HG03378 (cell line): ENCODE measurements at regions not wholly inside any gene's neighbourhood (a gene's known extent, or its start where the extent isn't known, plus 50 kb on each side); places are given as distances from the start of the nearest gene placed in this dataset.
A peak's percentile ranks its signal among the peaks of the same experiment; 100 is the strongest.
"Not testable (repeated sequence)": the region's sequence is repeated elsewhere in the genome, so short reads cannot be mapped to it uniquely, and the experiment has no call there.

ENCODE experiments used
- ATAC-seq: cut with Tn5 transposase; IDR thresholded peaks from one replicate; pipeline ENCODE4 v1.9.1; 2021; ENCODE audit warnings: mild to moderate bottlenecking, moderate library complexity; ENCODE audit not compliant: unreplicated experiment

- no peak for ATAC-seq
These were observed 1782.4 kb upstream of the PCDH10 start for GRCh38 chr4:131366714-131367113.

GRCh38 chr4:131367441-131367840 is 1781.7 kb upstream of the PCDH10 start:
- ATAC-seq: no peak

GRCh38 chr4:131370846-131371245 is 1778.2 kb upstream of the PCDH10 start:
- ATAC-seq: no peak

GRCh38 chr4:131381055-131381454 is 1768.0 kb upstream of the PCDH10 start:
- no peak for ATAC-seq

GRCh38 chr4:131382839-131383238 is 1766.3 kb upstream of the PCDH10 start:
- no peak for ATAC-seq

DNA sequence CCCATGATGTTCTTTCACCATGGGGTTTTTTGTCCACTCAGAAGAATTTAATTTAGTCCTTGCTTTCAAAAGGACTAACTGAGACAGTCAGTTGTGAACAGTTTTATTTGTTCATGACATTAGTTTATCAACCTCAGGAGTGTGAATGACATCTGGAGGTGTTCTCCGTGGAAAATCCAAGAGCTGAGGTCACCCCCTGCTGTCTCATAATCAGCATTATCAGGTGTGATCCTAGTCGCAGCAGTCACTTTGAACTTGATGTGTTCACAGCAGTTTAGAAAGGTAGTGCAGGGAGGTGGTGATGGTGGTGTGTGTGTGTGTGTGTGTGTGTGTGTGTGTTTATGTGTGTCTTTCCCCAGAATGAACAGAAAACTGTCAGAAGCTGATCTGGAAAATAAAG is 1760.8 kb upstream of the PCDH10 start:
- ATAC-seq: no peak

- no peak for ATAC-seq
These were observed 1741.0 kb upstream of the PCDH10 start for GRCh38 chr4:131408102-131408501.

DNA sequence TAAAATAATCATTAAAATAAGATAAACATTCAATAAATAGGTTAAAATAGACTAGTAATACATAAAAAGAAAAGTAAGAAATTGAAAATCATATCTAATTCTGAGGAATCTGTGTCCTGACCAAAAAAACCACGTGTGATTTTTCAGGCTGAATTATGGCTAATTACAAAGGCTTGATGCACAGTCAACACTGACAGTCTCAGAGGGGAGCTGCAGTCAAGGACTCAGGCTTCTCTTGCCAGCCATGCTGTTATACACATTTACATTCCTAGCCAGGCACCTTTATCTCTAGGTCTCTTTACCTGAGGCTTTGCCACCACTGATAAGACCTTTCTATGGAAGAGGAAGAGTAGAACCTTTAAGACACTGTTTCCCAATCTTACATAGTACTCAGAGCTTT is 1737.7 kb upstream of the PCDH10 start:
- no peak for ATAC-seq

GRCh38 chr4:131419147-131419546 is 1729.9 kb upstream of the PCDH10 start:
- no peak for ATAC-seq

DNA sequence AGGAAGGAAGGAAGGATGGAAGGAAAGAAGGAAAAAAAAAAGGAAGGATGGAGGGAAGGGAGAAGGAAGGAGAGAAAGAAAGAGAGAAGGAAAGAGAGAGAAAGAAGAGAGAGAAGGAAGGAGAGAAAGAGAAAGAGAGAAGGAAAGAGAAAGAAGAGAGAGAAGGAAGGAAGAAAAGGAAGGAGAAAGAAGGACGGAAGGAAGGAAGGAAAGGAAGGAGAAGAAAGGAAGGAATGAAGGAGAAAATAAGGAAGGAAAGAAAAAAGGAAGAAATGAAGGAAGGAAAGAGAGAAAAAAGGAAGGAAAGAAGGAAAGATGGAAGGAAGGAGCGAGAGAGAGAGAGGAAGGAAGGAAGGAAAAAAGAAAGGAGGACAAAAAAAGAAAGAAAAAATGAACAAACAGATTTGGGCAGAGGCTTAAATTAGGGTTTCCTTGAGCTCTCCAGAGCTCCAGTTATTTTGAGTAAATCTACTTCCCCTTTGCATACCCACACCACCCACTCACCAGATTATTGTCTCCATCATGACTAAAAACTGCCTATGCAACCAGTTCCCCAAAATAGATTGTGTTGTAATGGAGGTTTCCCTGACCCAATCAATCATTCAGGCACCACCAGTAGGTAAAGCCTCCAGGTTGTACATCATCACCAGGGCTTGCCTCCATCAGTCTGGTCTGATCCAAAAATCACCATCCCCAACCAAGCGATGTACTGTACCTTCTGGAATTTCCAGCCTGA is 1722.9 kb upstream of the PCDH10 start:
- ATAC-seq: peak; percentile 93

DNA sequence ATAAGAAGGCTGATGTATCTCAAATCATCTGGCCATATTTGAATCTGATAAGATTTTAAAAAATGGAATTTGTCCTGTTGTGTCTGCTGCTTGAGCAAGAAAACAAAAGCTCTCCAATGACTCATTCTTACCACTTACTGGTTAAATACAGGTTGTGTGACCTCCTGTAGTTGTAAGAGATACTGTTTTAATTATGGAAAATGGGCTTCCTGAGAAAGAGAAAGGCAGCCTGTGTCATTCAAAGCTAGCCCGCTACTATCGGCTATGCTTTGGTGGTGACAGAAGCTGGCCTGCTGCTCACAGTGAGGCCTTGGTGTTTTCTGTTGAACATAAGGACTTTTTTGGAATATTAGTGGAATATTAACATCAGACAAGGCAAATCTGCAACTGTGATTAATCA is 1722.1 kb upstream of the PCDH10 start:
- ATAC-seq: no peak

GRCh38 chr4:131430302-131430701 is 1718.8 kb upstream of the PCDH10 start:
- ATAC-seq: no peak

DNA sequence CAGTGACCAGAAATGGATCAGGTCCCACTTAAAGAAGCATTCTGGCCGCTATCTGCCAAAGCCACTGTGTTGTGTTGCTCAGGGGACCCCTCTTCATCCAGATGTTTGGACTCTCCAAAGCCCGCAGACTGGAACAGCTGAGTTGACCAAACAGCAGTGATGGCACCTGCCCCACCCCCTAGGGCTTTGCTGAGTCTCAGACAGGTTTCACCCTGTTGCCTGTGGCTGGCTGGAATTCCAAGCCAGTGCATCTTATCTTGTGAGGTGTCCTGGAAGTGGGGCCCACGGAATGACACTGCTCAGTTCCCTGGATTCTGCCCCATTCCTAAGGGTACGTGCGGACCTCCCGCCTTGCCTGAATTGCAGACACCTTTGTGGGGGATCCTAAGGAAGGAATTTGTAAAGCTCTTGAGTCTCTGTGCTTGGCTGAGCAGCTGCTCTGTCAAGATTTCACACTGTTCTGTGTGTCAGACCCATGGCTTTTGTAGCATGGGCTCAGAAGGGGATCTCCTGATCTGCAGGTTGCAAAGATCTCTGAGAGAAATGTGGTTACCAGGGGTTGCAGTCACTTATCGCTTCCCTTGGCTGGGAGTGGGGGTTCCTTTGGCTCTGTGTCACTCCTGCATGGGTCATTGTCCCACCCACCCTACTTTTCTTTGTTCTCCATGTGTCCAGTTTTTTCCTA is 1707.9 kb upstream of the PCDH10 start:
- no peak for ATAC-seq

DNA sequence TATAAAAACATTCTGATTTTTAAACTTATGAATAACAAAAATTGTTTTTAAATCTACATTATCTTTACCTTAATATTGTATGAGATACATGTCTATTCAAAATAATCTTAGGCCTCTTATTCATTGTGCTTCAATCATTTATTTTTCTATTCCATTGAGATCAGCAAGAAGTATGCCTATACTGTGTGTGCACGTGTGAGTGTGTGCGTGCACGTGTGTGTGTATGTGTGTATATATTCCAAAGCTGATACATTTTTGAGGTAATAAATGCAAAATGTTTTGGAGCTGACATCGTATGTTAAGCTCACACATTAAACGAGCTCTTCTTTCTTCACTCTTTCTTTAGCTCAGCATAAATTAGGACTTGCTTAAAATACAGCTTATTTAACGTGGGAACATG is 1701.2 kb upstream of the PCDH10 start:
- ATAC-seq: no peak

GRCh38 chr4:131450572-131451209 is 1698.4 kb upstream of the PCDH10 start:
- ATAC-seq: no peak

DNA sequence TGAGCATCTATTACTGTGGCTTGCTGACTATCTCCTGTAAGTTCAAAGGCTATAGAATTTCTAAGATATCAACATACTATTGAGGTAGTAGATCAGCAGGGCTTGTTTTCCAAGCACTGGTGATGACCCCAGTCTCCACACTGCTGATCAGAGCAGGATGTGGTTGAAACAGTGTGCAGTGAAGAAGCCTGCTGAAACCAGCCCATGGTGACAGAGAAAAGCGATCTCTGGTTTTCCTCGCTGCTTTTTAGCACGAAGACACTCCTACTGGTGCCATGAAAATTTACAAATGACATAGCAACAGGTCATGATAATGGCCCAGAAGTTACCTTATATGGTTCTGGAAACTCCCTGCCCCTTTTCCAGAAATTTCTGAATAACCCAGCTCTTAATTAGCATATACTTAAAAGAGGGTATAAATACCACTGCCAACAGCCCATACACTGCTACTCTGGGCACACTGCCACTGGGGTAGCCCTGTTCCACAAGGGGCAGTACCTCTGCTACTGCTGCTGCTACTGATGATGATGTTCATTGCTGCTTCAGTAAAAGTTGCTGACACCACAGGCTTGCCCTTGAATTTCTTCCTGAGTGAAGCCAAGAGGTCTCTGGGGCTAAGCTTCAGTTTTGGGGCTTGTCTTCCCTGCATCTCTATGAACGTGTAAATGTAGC is 1689.5 kb upstream of the PCDH10 start:
- no peak for ATAC-seq

DNA sequence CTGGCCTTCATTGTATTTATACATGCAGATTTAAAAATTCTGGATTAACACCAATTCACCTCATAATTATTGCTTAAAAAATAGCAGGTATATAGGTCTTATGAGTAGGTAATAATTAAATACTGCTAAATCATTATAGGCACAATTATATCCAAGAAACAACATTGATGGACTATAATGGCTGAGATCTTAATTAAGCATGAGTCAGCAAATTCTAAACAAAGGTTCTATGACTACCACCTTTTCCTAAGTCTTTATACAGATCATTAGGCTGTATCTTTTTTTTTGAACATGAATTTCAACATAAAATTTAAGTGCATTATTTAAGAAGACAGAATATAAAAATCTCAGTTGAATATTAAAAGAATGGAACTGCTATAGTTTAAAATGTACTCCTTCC is 1678.7 kb upstream of the PCDH10 start:
- no peak for ATAC-seq

DNA sequence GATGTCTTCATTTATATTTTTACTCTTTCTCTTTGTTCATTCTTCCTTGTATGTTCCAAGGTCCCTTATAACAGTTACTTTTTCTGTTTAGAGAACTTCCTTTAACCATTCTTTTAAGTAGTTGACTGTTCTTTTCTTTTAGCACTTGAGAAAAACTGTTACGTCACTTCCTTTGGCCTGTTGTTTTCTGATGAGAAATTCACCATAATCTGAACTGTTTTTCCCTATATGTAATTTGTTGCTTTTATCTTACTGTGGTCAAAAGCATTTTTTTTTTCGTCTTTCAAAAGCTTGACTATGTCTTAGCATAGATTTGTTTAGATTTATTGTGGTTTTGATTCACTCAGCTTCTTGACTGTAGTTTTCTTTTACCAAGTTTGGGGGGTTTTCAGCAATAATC is 1660.3 kb upstream of the PCDH10 start:
- ATAC-seq: no peak

DNA sequence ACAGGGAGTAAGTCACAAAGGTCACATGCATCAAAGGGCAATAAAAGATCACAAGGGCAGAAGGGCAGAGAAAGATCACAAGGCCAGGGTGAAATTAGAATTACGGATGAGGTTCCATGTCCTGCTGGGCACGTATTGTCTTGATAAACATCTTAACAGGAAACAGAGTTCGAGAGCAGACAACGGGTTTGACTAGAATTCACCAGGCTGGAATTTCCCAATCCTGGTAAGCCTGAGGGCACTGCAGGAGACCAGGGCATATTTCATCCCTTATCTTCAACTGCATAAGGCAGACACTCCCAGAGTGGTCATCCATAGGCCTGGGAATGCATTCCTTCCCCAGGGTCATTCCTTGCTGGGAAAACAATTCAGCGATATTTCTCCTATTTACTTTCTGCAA is 1652.9 kb upstream of the PCDH10 start:
- ATAC-seq: not testable (repeated sequence)

DNA sequence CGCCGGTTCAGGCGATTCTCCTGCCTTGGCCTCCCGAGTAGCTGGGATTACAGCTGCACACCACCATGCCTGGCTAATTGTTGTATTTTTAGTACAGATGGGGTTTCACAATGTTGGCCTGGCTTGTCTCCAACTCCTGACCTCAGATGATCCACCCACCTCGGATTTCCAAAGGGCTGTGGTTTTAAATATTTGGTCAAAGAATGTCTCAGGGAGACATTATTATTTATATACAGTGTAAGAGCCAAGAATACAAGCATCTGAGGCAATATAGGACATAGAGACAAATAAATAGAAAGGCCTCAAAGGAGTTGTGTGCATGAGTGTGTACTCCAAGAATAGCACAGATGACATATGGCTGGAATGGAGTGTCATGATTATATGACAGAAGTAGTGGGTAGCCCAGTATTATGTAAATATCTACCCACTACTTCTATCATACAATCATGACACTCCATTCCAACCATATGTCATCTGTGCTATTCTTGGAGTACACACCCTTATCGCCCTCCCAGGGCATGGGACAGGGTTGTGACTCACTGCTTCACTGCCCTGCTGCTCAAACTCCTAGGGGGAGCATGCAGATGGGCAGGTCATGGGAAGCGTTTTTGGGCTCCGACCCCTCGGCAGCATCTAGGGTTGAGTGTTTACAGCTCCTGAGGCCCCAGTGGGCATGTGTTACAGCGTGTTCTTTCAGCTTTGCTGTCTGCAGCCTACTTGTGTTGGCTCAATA is 1649.8 kb upstream of the PCDH10 start:
- ATAC-seq: no peak

- no peak for ATAC-seq
These were observed 1639.6 kb upstream of the PCDH10 start for GRCh38 chr4:131509521-131509920.
